HG02642 (cell line): ENCODE measurements at regions not wholly inside any gene's neighbourhood (a gene's known extent, or its start where the extent isn't known, plus 50 kb on each side); places are given as distances from the start of the nearest gene placed in this dataset.

ENCODE experiments used
- ATAC-seq: cut with Tn5 transposase; IDR thresholded peaks from one replicate; pipeline ENCODE4 v1.9.1; 2021; ENCODE audit warnings: mild to moderate bottlenecking; ENCODE audit not compliant: unreplicated experiment, poor library complexity

GRCh38 chr17:27239046-27239445, 54.9 kb upstream of the WSB1 start:
- ATAC-seq = peak; percentile 56

DNA sequence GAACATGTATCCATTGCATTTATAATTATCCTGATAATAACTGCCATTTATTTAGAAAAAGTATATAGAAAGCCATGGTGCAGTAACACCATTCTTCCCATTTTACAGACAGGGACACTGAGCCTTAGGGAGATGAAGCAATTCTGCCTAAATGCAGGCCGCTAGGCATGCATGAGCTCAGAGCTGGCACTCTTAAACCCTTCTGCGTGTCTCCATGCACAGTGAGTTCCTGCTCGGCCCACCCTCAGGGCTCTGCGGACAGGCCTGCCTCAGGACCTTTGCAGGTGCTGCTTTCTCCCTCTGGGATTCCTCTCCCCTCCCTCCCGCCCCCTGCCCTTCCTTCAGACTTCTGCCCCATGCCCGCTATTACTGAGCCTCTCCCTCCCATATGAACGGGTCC, 54.3 kb upstream of the WSB1 start:
- ATAC-seq = no peak

DNA sequence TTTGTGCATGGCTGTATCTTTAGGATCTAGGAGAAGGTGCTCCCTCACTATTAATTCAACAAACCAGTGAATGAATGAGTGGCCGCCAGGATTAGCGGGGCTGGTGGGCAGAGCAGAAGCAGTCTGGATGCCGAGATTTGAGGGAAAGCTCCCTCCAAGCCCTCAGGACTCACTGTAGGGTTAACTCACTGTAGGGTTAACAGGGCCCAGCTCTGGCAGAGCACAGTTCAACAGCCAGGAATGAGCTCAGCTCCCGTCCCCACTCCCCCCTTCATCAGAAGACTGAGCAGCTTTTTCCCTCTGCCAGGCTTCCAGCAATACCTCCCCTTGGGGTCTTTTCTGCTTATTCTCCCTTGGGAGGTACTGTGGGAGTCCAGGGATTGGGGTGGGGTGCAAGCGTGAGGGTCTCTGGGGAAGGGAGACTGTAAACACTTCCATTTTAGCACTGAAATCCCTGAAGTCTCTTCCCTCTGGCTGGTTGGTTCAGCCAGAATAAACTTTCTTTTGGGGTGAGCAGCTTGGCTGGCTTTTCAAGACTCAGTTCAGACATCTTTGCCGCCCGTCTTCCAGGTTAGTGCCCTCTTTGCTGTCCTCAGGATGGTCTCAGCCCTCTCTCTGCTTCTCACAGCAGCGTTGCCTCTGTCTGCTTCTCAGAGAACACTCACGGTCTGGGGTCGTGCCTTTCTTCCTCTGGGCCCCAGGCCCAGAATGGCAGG, 53.7 kb upstream of the WSB1 start:
- no peak for ATAC-seq

DNA sequence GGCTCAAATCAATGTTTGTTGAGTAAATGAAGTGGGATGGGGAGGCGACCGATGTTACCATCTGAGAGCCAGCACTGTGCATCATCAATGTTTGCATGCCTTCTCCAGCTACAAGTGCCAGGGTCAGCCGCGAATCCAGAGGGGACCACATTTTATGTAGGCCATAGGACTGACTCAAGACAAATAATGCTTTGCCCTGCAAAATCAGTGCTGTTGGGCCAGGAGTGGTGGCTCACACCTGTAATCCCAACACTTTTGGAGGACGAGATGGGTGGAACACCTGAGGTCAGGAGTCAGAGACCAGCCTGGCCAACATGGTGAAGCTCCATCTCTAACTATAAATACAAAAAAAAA, 53.1 kb upstream of the WSB1 start:
- ATAC-seq = no peak

- ATAC-seq = peak; percentile 48
These were observed 52.5 kb upstream of the WSB1 start for GRCh38 chr17:27241346-27241946.

DNA sequence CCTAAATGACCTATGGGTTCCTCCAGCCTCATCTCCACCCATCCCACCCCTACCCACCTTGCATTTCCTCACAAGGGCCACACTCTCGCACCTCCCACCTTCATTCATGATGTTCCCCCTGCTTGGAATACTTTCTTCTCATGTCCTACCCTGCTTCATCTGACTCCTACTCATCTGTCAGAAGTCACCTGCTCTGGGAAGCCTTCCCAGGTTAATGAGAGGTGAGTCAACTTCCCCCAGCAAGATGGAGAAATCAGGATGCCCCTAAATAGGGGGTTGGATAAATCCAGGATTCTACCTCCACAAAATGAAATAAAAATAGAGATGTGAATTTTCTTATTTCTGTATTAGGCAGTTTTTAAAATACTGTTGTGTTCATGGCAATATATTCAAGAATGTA, 51.0 kb upstream of the WSB1 start:
- ATAC-seq = no peak

DNA sequence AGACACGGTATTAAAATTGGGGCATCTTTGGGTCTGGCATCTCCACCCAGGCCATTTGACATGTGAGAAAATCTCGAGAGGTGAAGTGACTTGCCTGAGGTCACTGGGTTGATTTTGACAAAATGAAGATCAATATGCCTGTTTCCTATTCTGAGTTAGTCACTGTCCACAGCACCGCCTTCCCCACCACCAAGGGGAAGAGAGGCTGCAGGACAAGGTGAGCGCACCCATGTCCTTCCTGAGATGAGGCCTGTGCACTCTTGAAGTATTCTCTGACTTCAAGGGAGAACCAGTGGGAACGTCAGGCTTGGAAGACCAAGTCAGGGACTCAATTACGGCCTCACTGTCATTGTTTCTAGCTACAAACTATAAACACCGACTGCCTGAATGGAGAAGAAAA, 49.9 kb upstream of the WSB1 start:
- ATAC-seq = no peak
